Stimulated activated CD4-positive, alpha-beta T cell treated with anti-CD3 and anti-CD28 coated beads, Interleukin-4, amount 100 ng/mL, for 4 hours (primary cell): ENCODE measurements at regions not wholly inside any gene's neighbourhood (a gene's known extent, or its start where the extent isn't known, plus 50 kb on each side); places are given as distances from the start of the nearest gene placed in this dataset.

Experiments used
- DNase-seq, 2 experiments: peaks; one replicate each; pipeline ENCODE4 v3.0.0-alpha.2; 2020

DNA sequence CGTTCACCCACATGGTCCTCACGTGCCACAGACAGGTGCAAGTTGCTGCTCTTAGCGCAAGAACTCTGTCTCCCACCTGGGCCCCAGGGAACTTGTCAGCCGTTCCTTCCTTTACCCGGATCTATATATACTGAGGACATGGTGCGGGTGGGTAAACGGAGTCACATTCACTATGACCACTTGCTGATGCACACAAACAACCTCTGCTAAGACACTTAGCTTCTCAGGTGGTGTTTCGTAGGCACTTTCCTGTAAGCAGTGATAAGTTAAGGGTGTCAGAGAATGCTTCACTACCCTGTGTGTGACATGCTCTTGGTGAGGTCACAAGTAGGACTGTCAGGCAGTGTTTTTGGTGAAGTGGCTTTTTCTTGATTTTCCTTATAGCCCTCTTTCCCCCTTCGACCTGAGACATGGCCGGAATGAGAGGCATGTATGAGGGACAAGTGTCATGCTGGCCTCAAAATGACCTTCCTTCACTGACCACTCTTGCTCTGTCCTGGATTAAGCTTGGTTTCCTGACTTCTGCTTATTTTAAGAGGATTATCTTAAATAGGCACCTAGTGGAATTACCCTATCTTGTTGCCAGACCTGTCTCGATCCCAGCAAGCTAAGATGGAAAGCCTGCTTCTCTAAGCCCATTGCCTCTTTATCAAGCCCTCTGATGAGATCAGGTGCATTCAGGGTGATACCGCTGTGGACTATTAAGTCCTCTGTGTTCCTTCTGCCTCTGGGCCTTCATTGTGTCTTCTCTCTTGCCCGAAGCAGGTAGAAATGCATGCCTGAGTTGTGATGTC lies 97.1 kb upstream of the CELF4 start:
- DNase-seq, result no peak

DNA sequence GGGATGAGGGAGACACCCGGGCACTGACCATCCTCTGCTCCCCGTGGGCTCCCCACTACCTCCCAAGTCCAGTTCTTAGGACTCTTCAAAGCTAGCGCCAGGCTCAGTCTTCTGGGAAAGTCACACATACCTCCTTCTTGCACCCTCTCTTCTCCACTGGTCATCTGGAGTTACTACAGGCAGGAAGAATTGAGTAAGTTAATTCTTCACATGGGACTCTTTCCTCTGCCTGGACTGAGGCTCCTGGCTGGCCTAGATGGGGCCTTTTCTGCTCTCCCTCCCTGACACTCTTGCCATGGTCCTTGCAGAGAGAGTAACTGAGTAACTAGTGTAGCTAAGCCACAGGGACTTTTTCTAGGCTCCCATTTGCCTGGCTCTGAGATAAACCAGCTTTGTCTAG lies 96.5 kb upstream of the CELF4 start:
- no peak for DNase-seq

GRCh38 chr18:37661478-37661877 lies 95.9 kb upstream of the CELF4 start:
- DNase-seq, result no peak

DNA sequence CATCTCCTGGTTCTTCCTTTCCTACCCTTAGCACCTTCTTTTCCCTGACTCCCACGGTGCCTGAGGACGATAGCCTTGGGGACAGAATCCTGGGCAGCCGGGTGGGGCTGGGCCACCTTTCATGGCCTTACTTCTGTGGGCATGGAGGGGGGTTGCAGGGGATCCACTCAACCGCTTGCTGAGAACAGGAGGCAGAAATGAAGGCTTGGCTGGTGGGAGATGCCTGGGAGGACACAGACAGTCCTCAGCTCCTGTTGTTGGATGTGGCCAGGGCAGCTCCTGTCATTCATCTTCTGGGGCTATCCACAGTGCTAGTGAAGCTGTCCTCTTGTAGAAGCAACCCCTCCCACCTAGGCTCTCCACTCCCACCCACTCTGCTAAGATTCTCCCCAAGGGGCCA lies 95.5 kb upstream of the CELF4 start:
- no peak for DNase-seq

DNA sequence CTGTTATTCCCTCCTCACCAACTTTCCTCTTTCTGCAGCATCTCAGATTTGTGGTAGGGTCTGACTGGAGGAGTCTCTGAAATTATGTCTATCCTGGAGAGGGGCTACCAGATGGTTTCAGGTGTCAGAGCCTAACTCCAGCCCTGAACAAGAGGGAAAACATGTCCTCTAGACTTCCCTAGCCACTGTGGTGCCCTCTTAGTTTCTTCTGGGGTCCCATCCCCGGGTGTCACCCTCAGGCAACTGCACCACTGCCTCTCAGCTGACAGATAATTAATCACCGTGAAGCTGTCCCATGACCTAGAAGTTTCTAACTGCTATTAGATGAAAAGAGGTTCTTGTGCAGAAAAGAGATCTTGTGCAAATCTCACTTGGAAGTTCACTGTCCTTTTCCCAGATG lies 95.1 kb upstream of the CELF4 start:
- no peak for DNase-seq

- DNase-seq, result no peak
Observed at GRCh38 chr18:37659906-37660305, 94.3 kb upstream of the CELF4 start.

DNA sequence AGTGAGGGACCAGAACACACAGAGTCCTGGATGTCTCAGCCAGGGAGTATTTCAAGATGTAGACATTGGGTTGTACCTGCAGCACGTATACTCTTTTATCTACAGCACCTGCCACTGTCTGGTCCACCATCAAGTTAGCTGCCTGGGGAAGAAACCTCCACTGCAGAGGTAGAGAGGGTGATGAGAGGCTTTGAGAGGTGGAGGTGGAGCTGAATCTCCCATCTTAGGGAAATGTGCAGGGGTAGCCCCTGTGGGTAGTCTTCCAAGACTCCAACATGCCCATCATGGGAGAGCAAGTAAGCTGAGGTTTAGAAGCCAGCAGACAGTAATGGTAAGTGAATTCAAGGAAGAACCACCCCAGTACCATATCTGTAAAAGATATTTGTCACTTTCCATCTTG lies 93.3 kb upstream of the CELF4 start:
- no peak for DNase-seq

GRCh38 chr18:37657493-37657892 lies 91.9 kb upstream of the CELF4 start:
- no peak for DNase-seq

GRCh38 chr18:37654731-37655369 lies 89.3 kb upstream of the CELF4 start:
- DNase-seq, result no peak

DNA sequence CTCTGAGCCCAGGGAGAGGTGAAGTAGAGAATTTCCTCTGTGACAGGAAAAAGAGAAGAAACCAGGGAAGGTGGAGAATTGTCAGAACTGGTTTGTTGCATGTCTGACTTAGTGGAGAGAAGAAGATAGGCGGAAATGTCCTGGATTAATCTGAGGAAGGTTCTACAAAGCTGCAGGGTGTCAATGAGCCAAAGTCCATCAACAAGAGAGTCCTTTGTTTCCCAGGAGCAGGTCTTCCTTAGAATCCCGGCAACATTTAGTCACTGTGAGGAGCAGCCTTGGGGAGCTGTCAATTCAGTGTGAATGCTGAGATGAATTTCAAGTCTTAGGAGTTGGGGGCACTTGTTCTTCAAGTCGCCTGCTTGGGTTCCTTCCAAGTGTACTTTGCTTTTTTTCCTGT lies 88.4 kb upstream of the CELF4 start:
- DNase-seq, result no peak

DNA sequence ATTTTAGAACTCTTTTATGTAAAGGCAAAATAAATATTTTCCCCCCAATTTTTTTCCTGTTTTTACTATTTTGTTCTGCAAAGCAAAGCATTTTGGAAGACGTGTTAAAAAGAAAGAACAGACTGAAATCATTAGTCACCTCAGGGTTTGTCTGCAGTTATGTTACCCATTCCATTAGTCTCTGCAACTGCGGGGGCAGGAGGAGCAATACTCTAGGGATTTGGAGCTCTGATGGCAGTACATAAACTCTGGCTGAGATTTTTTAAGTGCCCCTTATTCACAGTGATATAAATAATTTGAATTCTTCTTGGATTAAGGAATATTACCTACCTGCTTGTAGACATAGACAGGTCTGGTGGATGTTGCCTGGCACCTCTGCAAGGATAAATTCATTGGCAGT lies 88.0 kb upstream of the CELF4 start:
- no peak for DNase-seq

DNA sequence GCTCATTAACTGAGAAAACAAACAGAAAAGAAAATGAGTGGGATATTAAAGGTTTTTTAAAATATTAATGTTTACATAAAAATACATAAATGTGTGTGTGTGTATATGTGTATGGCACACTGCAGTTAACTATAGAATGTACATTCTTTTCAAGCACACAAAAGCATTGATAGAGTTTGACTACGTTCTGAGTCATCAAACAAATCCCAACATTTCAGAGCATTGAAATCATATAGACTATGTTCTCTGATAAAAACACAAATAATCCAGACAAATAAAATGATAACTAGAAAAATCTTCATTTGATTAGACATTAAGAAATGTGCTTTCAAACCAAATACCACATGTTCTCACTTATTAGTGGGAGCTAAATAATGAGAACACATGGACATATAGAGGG lies 84.3 kb upstream of the CELF4 start:
- DNase-seq, result no peak

DNA sequence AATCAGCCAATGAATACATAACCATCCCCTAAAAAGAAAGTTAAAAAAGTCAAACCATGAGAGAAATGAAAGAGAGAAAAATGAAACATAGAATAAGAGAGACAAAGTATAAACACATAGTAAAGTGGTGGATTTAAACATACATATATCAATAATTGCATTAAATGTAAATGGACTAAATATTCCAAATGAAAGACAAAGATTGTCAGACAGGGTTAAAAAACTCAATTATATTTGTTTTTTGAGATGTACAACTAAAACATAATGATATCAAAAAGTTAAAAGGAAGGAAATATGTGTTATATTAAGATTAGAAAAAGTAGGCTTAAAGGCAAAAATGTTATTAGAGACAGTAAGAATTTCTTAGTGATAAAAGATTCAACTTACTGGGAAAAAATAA lies 83.8 kb upstream of the CELF4 start:
- DNase-seq, result no peak

DNA sequence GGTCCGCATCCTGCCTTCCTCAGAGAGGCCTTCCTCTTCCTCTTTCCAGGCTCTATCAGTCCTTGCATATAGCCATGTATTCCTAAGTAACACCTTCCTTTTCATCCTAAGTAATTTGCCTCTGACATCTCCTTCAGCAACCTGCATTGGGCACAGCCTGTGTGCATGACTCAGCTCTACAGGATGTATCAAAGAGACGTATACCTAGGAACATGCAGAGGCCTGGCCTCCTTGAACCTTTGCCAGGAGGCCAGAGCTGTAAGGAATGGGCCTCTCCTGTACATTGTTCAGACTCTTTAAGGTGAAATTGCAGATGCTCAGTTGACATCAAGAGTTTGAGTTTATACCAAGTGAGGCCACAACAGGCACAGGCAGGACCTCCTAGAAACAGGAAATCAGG lies 76.0 kb upstream of the CELF4 start:
- DNase-seq, result no peak

DNA sequence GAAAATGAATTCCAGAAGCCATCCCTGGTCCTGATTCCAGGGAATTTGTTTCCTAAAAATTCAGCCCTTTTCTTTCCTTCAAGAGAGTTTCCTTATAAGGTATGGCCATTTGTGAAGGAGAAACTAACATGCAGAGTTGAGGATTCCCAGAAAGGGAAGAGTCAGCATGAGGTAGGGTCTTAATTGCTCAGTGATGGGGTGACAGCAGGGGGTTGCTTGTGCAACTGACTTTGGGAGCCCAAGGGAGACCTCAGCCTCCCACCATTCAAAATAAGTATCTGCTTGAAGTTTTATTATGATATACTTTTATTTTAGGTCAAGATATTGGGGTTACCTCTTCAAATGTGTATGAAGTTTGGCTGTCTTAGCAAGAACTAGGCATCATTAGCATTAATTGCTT lies 74.9 kb upstream of the CELF4 start:
- DNase-seq, result no peak

- no peak for DNase-seq
Observed at GRCh38 chr18:37639846-37640245, 74.2 kb upstream of the CELF4 start.

DNA sequence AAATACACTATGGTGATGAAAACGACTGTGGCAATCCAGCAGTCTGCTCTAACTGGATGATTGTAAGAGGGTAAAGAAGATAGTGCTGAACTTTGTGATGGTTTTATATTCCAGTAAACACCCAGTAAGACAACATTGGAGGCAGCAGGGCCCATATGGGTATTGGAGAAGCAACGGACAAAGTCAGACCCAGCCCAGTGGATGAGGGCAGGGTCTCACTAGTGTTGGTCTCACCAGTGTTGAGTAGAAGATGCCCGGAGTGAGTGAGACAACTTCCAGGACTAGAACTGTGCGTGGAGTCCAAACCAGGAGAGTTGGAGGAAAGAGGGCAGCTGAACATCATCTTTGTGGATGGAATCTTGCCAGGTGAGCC lies 71.9 kb upstream of the CELF4 start:
- no peak for DNase-seq

DNA sequence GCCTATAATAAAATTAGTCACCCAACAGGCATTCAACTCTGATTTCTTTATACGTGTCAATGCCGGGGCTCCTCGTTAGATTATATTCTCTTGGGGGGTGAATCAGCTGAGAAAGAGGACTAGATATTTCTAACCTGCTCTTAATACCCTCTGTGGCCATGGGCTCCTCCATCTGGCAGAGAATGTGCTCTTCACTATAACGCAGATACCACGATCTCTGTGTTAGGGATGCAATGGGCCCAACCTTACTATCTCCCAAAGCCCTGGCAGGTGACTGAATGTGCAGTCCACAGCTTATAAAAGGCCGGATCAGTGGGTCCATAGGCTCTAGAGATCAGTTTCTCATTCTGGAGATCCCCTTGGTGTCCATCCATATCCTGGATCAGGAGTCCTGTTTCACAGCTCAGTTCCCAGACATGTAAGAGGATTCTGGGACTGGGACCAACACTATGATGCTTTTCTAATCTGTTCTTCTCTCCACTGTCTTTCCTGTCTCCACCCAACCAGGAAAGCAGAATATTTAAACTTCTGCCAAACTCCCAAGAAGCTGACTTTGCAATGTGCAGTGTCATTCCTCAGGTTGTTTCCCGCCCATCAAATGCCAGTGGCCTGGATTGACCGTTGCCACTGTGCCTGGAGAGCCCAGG lies 71.4 kb upstream of the CELF4 start:
- no peak for DNase-seq

- no peak for DNase-seq
Observed at GRCh38 chr18:37634516-37634915, 68.9 kb upstream of the CELF4 start.

DNA sequence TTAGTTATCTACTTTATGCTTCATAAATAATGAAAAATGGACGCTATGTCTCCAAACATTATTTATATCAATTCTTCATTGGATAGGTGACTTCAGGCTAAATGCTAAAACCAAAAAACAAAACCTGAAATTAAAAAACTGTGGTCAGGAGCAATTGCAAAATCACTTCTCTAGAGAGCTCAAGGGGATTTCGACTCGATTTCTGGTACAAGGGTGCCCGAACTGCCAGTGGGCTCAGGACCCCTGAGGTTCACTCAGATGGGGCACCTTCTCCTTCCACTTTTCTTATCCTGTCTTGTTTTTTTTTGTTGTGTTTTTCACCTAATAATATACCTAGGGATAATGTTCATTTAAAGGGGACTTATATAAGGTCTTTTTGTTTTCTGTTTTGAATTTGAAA lies 65.8 kb upstream of the CELF4 start:
- DNase-seq, result no peak

GRCh38 chr18:37630334-37630733 lies 64.7 kb upstream of the CELF4 start:
- DNase-seq, result no peak

- DNase-seq, result no peak
Observed at GRCh38 chr18:37628470-37629220, 63.0 kb upstream of the CELF4 start.

GRCh38 chr18:37624318-37624717 lies 58.7 kb upstream of the CELF4 start:
- DNase-seq, result no peak

DNA sequence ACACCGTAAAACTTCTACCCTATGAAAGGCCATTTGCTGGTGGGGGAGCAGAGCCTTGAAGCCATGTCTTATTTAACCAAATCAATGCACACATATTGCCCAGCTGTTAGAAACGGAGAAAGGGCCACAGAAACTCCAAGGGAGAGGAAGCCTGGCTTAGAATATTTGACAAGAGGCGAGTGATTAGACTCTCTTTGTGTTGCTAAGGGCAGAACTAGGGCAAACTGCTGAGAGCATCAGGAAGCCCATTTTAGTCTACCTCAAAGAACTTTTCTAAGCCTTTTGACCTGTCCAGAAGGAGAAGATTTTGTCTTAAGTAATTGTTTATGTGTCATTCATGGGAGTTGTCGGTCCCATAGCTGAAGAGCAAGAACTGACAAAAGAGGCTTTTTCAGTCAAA lies 54.4 kb upstream of the CELF4 start:
- DNase-seq, result no peak
